Dedifferentiated amniotic fluid mesenchymal stem cell (primary cell): ENCODE measurements at regions not wholly inside any gene's neighbourhood (a gene's known extent, or its start where the extent isn't known, plus 50 kb on each side); places are given as distances from the start of the nearest gene placed in this dataset.

Source experiments
- DNase-seq: peaks from one replicate; pipeline ENCODE4 v3.0.0-alpha.2; 2016; ENCODE audit errors: extremely low spot score

- no peak for DNase-seq
These were observed 59.0 kb upstream of the MINAR1 start for GRCh38 chr15:79373113-79373512.

GRCh38 chr15:79373728-79374127, 58.4 kb upstream of the MINAR1 start:
- no peak for DNase-seq

GRCh38 chr15:79376383-79376782, 55.8 kb upstream of the MINAR1 start:
- DNase-seq = no peak

- DNase-seq = no peak
These were observed 53.6 kb upstream of the MINAR1 start for GRCh38 chr15:79378394-79379109.

GRCh38 chr15:79380755-79381497, 51.2 kb upstream of the MINAR1 start:
- DNase-seq = peak; percentile 82

- DNase-seq = no peak
These were observed 50.5 kb upstream of the MINAR1 start for GRCh38 chr15:79381593-79381992.
